ENCODE measurements at regions not wholly inside any gene's neighbourhood (a gene's known extent, or its start where the extent isn't known, plus 50 kb on each side); places are given as distances from the start of the nearest gene placed in this dataset.

GRCh38 chr2:72006188-72006736, 141.4 kb downstream of the CYP26B1 start:
- Mint-ChIP-seq H3K36me3 (ENCODE audit: unreplicated experiment) (no peaks in the 10 kb centered on the region), H3K4me1 (ENCODE audit: low read depth, unreplicated experiment) (no peaks in the 10 kb centered on the region), H3K4me3 (ENCODE audit: unreplicated experiment) (no peak overlapping the region), H3K27me3 (ENCODE audit: unreplicated experiment) (peaks cover 7% of the 10 kb centered on the region), H3K27ac (ENCODE audit: unreplicated experiment) (no peak overlapping the region), H3K9me3 (ENCODE audit: unreplicated experiment) (peaks cover 6% of the 10 kb centered on the region)
- TF ChIP-seq CTCF (IDR thresholded peaks at IDR 0.05; ENCODE audit: partially characterized antibody, unreplicated experiment): no peak
- no peak for DNase-seq

GRCh38 chr2:72004976-72005375, 142.7 kb downstream of the CYP26B1 start:
- H3K9me3 Mint-ChIP-seq (ENCODE audit: unreplicated experiment): peaks cover 3% of the 10 kb centered on the region
- no peak for DNase-seq
- no peaks in the 10 kb centered on the region for H3K4me1 Mint-ChIP-seq (ENCODE audit: low read depth, unreplicated experiment)
- no peak overlapping the region for H3K27ac Mint-ChIP-seq (ENCODE audit: unreplicated experiment)
- peaks cover 3% of the 10 kb centered on the region for H3K27me3 Mint-ChIP-seq (ENCODE audit: unreplicated experiment)
- H3K4me3 Mint-ChIP-seq (ENCODE audit: unreplicated experiment): no peak overlapping the region
- no peak for TF ChIP-seq CTCF (IDR thresholded peaks at IDR 0.05; ENCODE audit: partially characterized antibody, unreplicated experiment)
- no peaks in the 10 kb centered on the region for H3K36me3 Mint-ChIP-seq (ENCODE audit: unreplicated experiment)

GRCh38 chr2:72004201-72004915, 143.3 kb downstream of the CYP26B1 start:
- H3K4me3 Mint-ChIP-seq (ENCODE audit: unreplicated experiment): no peak overlapping the region
- TF ChIP-seq CTCF (IDR thresholded peaks at IDR 0.05; ENCODE audit: partially characterized antibody, unreplicated experiment): no peak

GRCh38 chr2:72003796-72004195, 143.9 kb downstream of the CYP26B1 start:
- Mint-ChIP-seq H3K9me3 (ENCODE audit: unreplicated experiment) (peaks cover 3% of the 10 kb centered on the region), H3K4me3 (ENCODE audit: unreplicated experiment) (no peak overlapping the region), H3K36me3 (ENCODE audit: unreplicated experiment) (no peaks in the 10 kb centered on the region), H3K4me1 (ENCODE audit: low read depth, unreplicated experiment) (no peaks in the 10 kb centered on the region), H3K27ac (ENCODE audit: unreplicated experiment) (no peak overlapping the region), H3K27me3 (ENCODE audit: unreplicated experiment) (peaks cover 3% of the 10 kb centered on the region)
- DNase-seq: no peak
- TF ChIP-seq CTCF (IDR thresholded peaks at IDR 0.05; ENCODE audit: partially characterized antibody, unreplicated experiment): no peak

More at GRCh38 chr2:72004201-72004915, 143.3 kb downstream of the CYP26B1 start:
- Mint-ChIP-seq H3K36me3 (ENCODE audit: unreplicated experiment) (no peaks in the 10 kb centered on the region), H3K27me3 (ENCODE audit: unreplicated experiment) (peaks cover 3% of the 10 kb centered on the region), H3K9me3 (ENCODE audit: unreplicated experiment) (peaks cover 3% of the 10 kb centered on the region), H3K4me1 (ENCODE audit: low read depth, unreplicated experiment) (no peaks in the 10 kb centered on the region), H3K27ac (ENCODE audit: unreplicated experiment) (no peak overlapping the region)
- no peak for DNase-seq

- peaks cover 3% of the 10 kb centered on the region for H3K27me3 Mint-ChIP-seq (ENCODE audit: unreplicated experiment)
- no peak for TF ChIP-seq CTCF (IDR thresholded peaks at IDR 0.05; ENCODE audit: partially characterized antibody, unreplicated experiment)
- no peak overlapping the region for H3K27ac Mint-ChIP-seq (ENCODE audit: unreplicated experiment)
- H3K4me3 Mint-ChIP-seq (ENCODE audit: unreplicated experiment): no peak overlapping the region
- H3K36me3 Mint-ChIP-seq (ENCODE audit: unreplicated experiment): no peaks in the 10 kb centered on the region
- no peaks in the 10 kb centered on the region for H3K4me1 Mint-ChIP-seq (ENCODE audit: low read depth, unreplicated experiment)
- DNase-seq: no peak
- peaks cover 3% of the 10 kb centered on the region for H3K9me3 Mint-ChIP-seq (ENCODE audit: unreplicated experiment)
Measured at GRCh38 chr2:72003124-72003523, 144.5 kb downstream of the CYP26B1 start.
